T1000 (cell line): ENCODE measurements at regions not wholly inside any gene's neighbourhood (a gene's known extent, or its start where the extent isn't known, plus 50 kb on each side); places are given as distances from the start of the nearest gene placed in this dataset.

Source experiments
- DNase-seq: peaks from one replicate; lab custom pipeline; 2025; ENCODE audit warnings: mixed read lengths; lab: John Stamatoyannopoulos, UW

GRCh38 chr14:42113358-42114069, 506.8 kb downstream of the LRFN5 start:
- DNase-seq = no peak

- no peak for DNase-seq
Observed at GRCh38 chr14:42112108-42112507, 505.4 kb downstream of the LRFN5 start.

- DNase-seq = no peak
Observed at GRCh38 chr14:42111355-42111754, 504.7 kb downstream of the LRFN5 start.

GRCh38 chr14:42110167-42110566, 503.5 kb downstream of the LRFN5 start:
- DNase-seq = no peak

GRCh38 chr14:42095155-42095554, 488.5 kb downstream of the LRFN5 start:
- no peak for DNase-seq

GRCh38 chr14:42090122-42090521, 483.4 kb downstream of the LRFN5 start:
- DNase-seq = no peak

GRCh38 chr14:42079911-42080310, 473.2 kb downstream of the LRFN5 start:
- no peak for DNase-seq

GRCh38 chr14:42078345-42078744, 471.7 kb downstream of the LRFN5 start:
- DNase-seq = no peak

- DNase-seq = no peak
Observed at GRCh38 chr14:42070031-42070430, 463.4 kb downstream of the LRFN5 start.

- no peak for DNase-seq
Observed at GRCh38 chr14:42057111-42057510, 450.4 kb downstream of the LRFN5 start.

GRCh38 chr14:42047421-42048055, 440.9 kb downstream of the LRFN5 start:
- DNase-seq = no peak

GRCh38 chr14:42045383-42045782, 438.7 kb downstream of the LRFN5 start:
- no peak for DNase-seq

GRCh38 chr14:42028607-42029006, 421.9 kb downstream of the LRFN5 start:
- no peak for DNase-seq

GRCh38 chr14:42027271-42027670, 420.6 kb downstream of the LRFN5 start:
- DNase-seq = no peak

- no peak for DNase-seq
Observed at GRCh38 chr14:42023452-42023851, 416.8 kb downstream of the LRFN5 start.

GRCh38 chr14:42014301-42014700, 407.6 kb downstream of the LRFN5 start:
- DNase-seq = no peak

- DNase-seq = no peak
Observed at GRCh38 chr14:42013559-42013958, 406.9 kb downstream of the LRFN5 start.

GRCh38 chr14:42013153-42013552, 406.5 kb downstream of the LRFN5 start:
- no peak for DNase-seq

- no peak for DNase-seq
Observed at GRCh38 chr14:42011221-42011620, 404.5 kb downstream of the LRFN5 start.

- no peak for DNase-seq
Observed at GRCh38 chr14:42004321-42004720, 397.6 kb downstream of the LRFN5 start.

GRCh38 chr14:42002141-42002540, 395.5 kb downstream of the LRFN5 start:
- DNase-seq = no peak

- no peak for DNase-seq
Observed at GRCh38 chr14:42001431-42001830, 394.8 kb downstream of the LRFN5 start.

GRCh38 chr14:42000450-42000849, 393.8 kb downstream of the LRFN5 start:
- DNase-seq = no peak

GRCh38 chr14:41993687-41994086, 387.0 kb downstream of the LRFN5 start:
- no peak for DNase-seq
